Esophagus (tissue), 2 donors: ENCODE measurements at regions not wholly inside any gene's neighbourhood (a gene's known extent, or its start where the extent isn't known, plus 50 kb on each side); places are given as distances from the start of the nearest gene placed in this dataset.
A peak's percentile ranks its signal among the peaks of the same experiment; 100 is the strongest.
"Not testable (repeated sequence)": the region's sequence is repeated elsewhere in the genome, so short reads cannot be mapped to it uniquely, and the experiment has no call there.

Experiments
- H3K27ac ChIP-seq, 2 donors: one replicate each; pipeline ENCODE4 v1.5.1; 2013; ENCODE audit warnings: low read depth in 2 of 2, mild to moderate bottlenecking in 2 of 2, inconsistent platforms in 1 of 2, low read length in 1 of 2, moderate library complexity in 1 of 2
- H3K27me3 ChIP-seq, 2 donors: one replicate each; pipeline ENCODE4 v1.6.1; 2013; ENCODE audit warnings: low read length in 2 of 2, control low read depth in 1 of 2, mild to moderate bottlenecking in 1 of 2; ENCODE audit not compliant: insufficient read depth in 2 of 2, control insufficient read depth in 1 of 2
- H3K36me3 ChIP-seq, 2 donors: one replicate each; pipeline ENCODE4 v1.6.1; 2013; ENCODE audit warnings: low read length in 1 of 2; ENCODE audit not compliant: control insufficient read depth in 2 of 2, insufficient read depth in 2 of 2
- H3K4me1 ChIP-seq, 2 donors: one replicate each; pipeline ENCODE4 v1.6.1; 2013; ENCODE audit warnings: low read length in 1 of 2; ENCODE audit not compliant: control insufficient read depth in 2 of 2, insufficient read depth in 2 of 2
- H3K4me3 ChIP-seq, 2 donors: one replicate each; pipeline ENCODE4 v1.5.1; 2013; ENCODE audit warnings: low read length in 2 of 2, mild to moderate bottlenecking in 2 of 2, low read depth in 1 of 2, moderate library complexity in 1 of 2
- H3K9me3 ChIP-seq, 2 donors: one replicate each; pipeline ENCODE4 v1.6.1; 2013; ENCODE audit warnings: mild to moderate bottlenecking in 2 of 2, low read depth in 1 of 2, low read length in 1 of 2, moderate library complexity in 1 of 2; ENCODE audit not compliant: control insufficient read depth in 2 of 2, insufficient read depth in 1 of 2
- WGBS, 2 donors: extraction: QIAGEN DNeasy Blood & Tissue Kit; methylation state at CpG; one replicate each; pipeline ENCODE4 v1.1.7; 2013; 5-methylcytosine and 5-hydroxymethylcytosine counted together
- donor health status: healthy with polysubstance abuse.
- donor health status: Bipolar disorder and iron deficiency.

- not testable (repeated sequence) for H3K4me3 ChIP-seq, H3K27ac ChIP-seq, H3K9me3 ChIP-seq, H3K36me3 ChIP-seq, H3K27me3 ChIP-seq, H3K4me1 ChIP-seq
- 82 to 86% methylated on average over 4 of the region's 4 CpGs for WGBS, 2 donors
Observed at GRCh38 chr11:67889646-67890045, 114.3 kb downstream of the UNC93B1 start.

- not testable (repeated sequence) for H3K36me3 ChIP-seq, H3K4me3 ChIP-seq, H3K27me3 ChIP-seq, H3K9me3 ChIP-seq, H3K4me1 ChIP-seq, H3K27ac ChIP-seq
- 81% methylated on average over 8 of the region's 8 CpGs for WGBS, 2 donors
Observed at GRCh38 chr11:67888056-67888455, 115.8 kb downstream of the UNC93B1 start.

GRCh38 chr11:67886672-67887071 is 117.2 kb downstream of the UNC93B1 start:
- not testable (repeated sequence) for H3K27me3 ChIP-seq, H3K27ac ChIP-seq, H3K9me3 ChIP-seq, H3K4me3 ChIP-seq, H3K36me3 ChIP-seq, H3K4me1 ChIP-seq
- WGBS, 2 donors, result 78 to 89% methylated on average over 6 of the region's 6 CpGs

- H3K27ac ChIP-seq, H3K36me3 ChIP-seq, H3K27me3 ChIP-seq, H3K4me3 ChIP-seq, H3K9me3 ChIP-seq, H3K4me1 ChIP-seq: not testable (repeated sequence)
- WGBS, 2 donors, result 63 to 71% methylated on average over 7 of the region's 7 CpGs
Observed at GRCh38 chr11:67886207-67886606, 117.7 kb downstream of the UNC93B1 start.

- not testable (repeated sequence) for H3K9me3 ChIP-seq, H3K36me3 ChIP-seq, H3K4me1 ChIP-seq, H3K27me3 ChIP-seq, H3K4me3 ChIP-seq, H3K27ac ChIP-seq
- 37 to 47% methylated on average over 3 of the region's 3 CpGs for WGBS, 2 donors
Observed at GRCh38 chr11:67885574-67885973, 118.3 kb downstream of the UNC93B1 start.

- H3K4me1 ChIP-seq, H3K27ac ChIP-seq, H3K27me3 ChIP-seq, H3K36me3 ChIP-seq, H3K9me3 ChIP-seq: not testable (repeated sequence)
- H3K4me3 ChIP-seq, result peak overlapping the region in 1 of 2 donors; percentile 3
- WGBS, 2 donors, result 17 to 25% methylated on average over 17 to 18 of the region's 18 CpGs
Observed at GRCh38 chr11:67884761-67885558, 118.9 kb downstream of the UNC93B1 start.

- H3K4me3 ChIP-seq, result peak overlapping the region in 1 of 2 donors; percentile 3
- peak overlapping the region in 1 of 2 donors; percentile 31 for H3K27ac ChIP-seq
- WGBS, 2 donors, result 48 to 55% methylated on average over 13 of the region's 13 CpGs
- H3K9me3 ChIP-seq, H3K27me3 ChIP-seq, H3K36me3 ChIP-seq, H3K4me1 ChIP-seq: not testable (repeated sequence)
Observed at GRCh38 chr11:67884073-67884757, 119.7 kb downstream of the UNC93B1 start.

GRCh38 chr11:67882304-67882703 is 121.6 kb downstream of the UNC93B1 start:
- H3K4me3 ChIP-seq, H3K27me3 ChIP-seq, H3K36me3 ChIP-seq, H3K27ac ChIP-seq, H3K9me3 ChIP-seq, H3K4me1 ChIP-seq: not testable (repeated sequence)
- WGBS, 2 donors, result 48 to 55% methylated on average over 9 of the region's 9 CpGs

GRCh38 chr11:67881836-67882235 is 122.1 kb downstream of the UNC93B1 start:
- 35 to 47% methylated on average over 10 of the region's 10 CpGs for WGBS, 2 donors
- not testable (repeated sequence) for H3K4me1 ChIP-seq, H3K4me3 ChIP-seq, H3K36me3 ChIP-seq, H3K27ac ChIP-seq, H3K27me3 ChIP-seq, H3K9me3 ChIP-seq

- not testable (repeated sequence) for H3K4me3 ChIP-seq, H3K27me3 ChIP-seq, H3K4me1 ChIP-seq, H3K27ac ChIP-seq, H3K36me3 ChIP-seq, H3K9me3 ChIP-seq
- 86 to 92% methylated on average over 8 of the region's 8 CpGs for WGBS, 2 donors
Observed at GRCh38 chr11:67880594-67881196, 123.2 kb downstream of the UNC93B1 start.
